Liver (tissue), 3 donors: ENCODE measurements at regions not wholly inside any gene's neighbourhood (a gene's known extent, or its start where the extent isn't known, plus 50 kb on each side); places are given as distances from the start of the nearest gene placed in this dataset.

Experiments
- JUND ChIP-seq, 2 donors: IDR thresholded peaks; 2 replicates each; pipeline ENCODE4 v1.6.1; 2016; ENCODE audit warnings: antibody characterized with exemption in 2 of 2
- TF ChIP-seq, protein P1 (sequence below): fragments of 150-350 bp; IDR thresholded peaks from 2 replicates; pipeline ENCODE4 v1.5.1; 2017; ENCODE audit warnings: improper control_type of control experiment, low read depth, low read length; ENCODE audit not compliant: missing input control
- donor health status: healthy.
- donor health status: healthy.

DNA sequence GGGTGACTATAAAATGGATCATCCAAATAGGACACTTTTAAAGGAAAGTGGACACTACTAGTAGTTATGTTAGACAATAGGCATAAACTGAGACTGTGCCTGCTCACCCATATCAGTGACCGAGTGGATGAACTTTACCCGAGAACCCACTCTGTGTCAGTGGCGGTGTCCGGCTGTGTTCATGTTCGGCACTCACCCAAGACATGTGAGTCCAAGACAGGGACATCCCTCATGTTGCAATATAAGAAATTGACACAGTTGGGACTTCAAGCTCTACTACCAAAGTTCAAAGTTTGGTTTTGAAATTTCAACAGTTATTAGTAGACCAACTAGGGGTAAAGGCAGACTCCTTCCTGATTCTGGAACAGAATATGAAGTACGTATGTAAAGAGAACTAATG is 326.3 kb upstream of the TNP1 start:
- TF ChIP-seq JUND (IDR thresholded peaks at IDR 0.05) = no peak
- TF ChIP-seq, protein P1, sequence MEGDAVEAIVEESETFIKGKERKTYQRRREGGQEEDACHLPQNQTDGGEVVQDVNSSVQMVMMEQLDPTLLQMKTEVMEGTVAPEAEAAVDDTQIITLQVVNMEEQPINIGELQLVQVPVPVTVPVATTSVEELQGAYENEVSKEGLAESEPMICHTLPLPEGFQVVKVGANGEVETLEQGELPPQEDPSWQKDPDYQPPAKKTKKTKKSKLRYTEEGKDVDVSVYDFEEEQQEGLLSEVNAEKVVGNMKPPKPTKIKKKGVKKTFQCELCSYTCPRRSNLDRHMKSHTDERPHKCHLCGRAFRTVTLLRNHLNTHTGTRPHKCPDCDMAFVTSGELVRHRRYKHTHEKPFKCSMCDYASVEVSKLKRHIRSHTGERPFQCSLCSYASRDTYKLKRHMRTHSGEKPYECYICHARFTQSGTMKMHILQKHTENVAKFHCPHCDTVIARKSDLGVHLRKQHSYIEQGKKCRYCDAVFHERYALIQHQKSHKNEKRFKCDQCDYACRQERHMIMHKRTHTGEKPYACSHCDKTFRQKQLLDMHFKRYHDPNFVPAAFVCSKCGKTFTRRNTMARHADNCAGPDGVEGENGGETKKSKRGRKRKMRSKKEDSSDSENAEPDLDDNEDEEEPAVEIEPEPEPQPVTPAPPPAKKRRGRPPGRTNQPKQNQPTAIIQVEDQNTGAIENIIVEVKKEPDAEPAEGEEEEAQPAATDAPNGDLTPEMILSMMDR = no peak
